ENCODE measurements at regions not wholly inside any gene's neighbourhood (a gene's known extent, or its start where the extent isn't known, plus 50 kb on each side); places are given as distances from the start of the nearest gene placed in this dataset.

- no peak overlapping the region for H3K9ac ChIP-seq (ENCODE audit: control insufficient read depth, extremely low read depth, insufficient read depth, low read length)
- H3K4me1 ChIP-seq (ENCODE audit: control insufficient read depth, extremely low read depth, insufficient read depth, low read length) = peaks cover 3% of the 10 kb centered on the region
- DNase-seq (ENCODE audit: low read depth, low spot score) = no peak
- H3K27me3 ChIP-seq (ENCODE audit: control insufficient read depth, extremely low read depth, insufficient read depth, low read length) = peaks cover 2% of the 10 kb centered on the region
- dilution Hi-C loops (cut with MboI; ENCODE audit: extremely low pct_ligation_motif_present, low sequenced_read_pairs) = no loop called here
- H3K9me1 ChIP-seq (ENCODE audit: control insufficient read depth, extremely low read depth, insufficient read depth, low read length) = no peaks in the 10 kb centered on the region
- no peak for FAIRE-seq
- H3K27ac ChIP-seq (ENCODE audit: control insufficient read depth, insufficient read depth, low read length) = no peak overlapping the region
- H4K20me1 ChIP-seq (ENCODE audit: control insufficient read depth, extremely low read depth, insufficient read depth, low read length) = no peaks in the 10 kb centered on the region
- no peak overlapping the region for H3K4me3 ChIP-seq (ENCODE audit: control insufficient read depth in 2 of 3, extremely low read depth in 1 of 3, insufficient read depth in 2 of 3, low read depth in 1 of 3, low read length in 3 of 3)
- H3K36me3 ChIP-seq (ENCODE audit: control insufficient read depth in 2 of 2, extremely low read depth in 1 of 2, insufficient read depth in 2 of 2, low read length in 2 of 2) = no peaks in the 10 kb centered on the region
- no peak overlapping the region for H2AFZ ChIP-seq (ENCODE audit: control insufficient read depth, low read length)
- no peaks in the 10 kb centered on the region for H3K9me3 ChIP-seq (ENCODE audit: control insufficient read depth, low read depth, low read length)
- H3K4me2 ChIP-seq (ENCODE audit: control insufficient read depth, extremely low read depth, insufficient read depth, low read depth, low read length) = no peak overlapping the region
- H3K79me2 ChIP-seq (ENCODE audit: control insufficient read depth, insufficient read depth, low read length) = no peaks in the 10 kb centered on the region
- no peak for TF ChIP-seq CTCF (optimal IDR thresholded peaks at IDR 0.05 in 1 of 3, IDR thresholded peaks at IDR 0.05 in 1 of 3, conservative IDR thresholded peaks at IDR 0.05 in 1 of 3; ENCODE audit: extremely low read depth in 1 of 3, insufficient read depth in 2 of 3, low read length in 3 of 3)
Observed at GRCh38 chr14:65173973-65174693, 71.8 kb upstream of the MAX start.

GRCh38 chr14:65174783-65175182 is 72.5 kb upstream of the MAX start:
- Histone ChIP-seq H3K9ac (ENCODE audit: control insufficient read depth, extremely low read depth, insufficient read depth, low read length) (no peak overlapping the region), H3K27ac (ENCODE audit: control insufficient read depth, insufficient read depth, low read length) (no peak overlapping the region), H3K79me2 (ENCODE audit: control insufficient read depth, insufficient read depth, low read length) (no peaks in the 10 kb centered on the region), H3K27me3 (ENCODE audit: control insufficient read depth, extremely low read depth, insufficient read depth, low read length) (peaks cover 2% of the 10 kb centered on the region), H2AFZ (ENCODE audit: control insufficient read depth, low read length) (no peak overlapping the region), H3K4me2 (ENCODE audit: control insufficient read depth, extremely low read depth, insufficient read depth, low read depth, low read length) (no peak overlapping the region), H3K9me1 (ENCODE audit: control insufficient read depth, extremely low read depth, insufficient read depth, low read length) (no peaks in the 10 kb centered on the region), H3K4me1 (ENCODE audit: control insufficient read depth, extremely low read depth, insufficient read depth, low read length) (peaks cover 10% of the 10 kb centered on the region), H3K9me3 (ENCODE audit: control insufficient read depth, low read depth, low read length) (no peaks in the 10 kb centered on the region), H4K20me1 (ENCODE audit: control insufficient read depth, extremely low read depth, insufficient read depth, low read length) (no peaks in the 10 kb centered on the region), H3K36me3 (ENCODE audit: control insufficient read depth in 2 of 2, extremely low read depth in 1 of 2, insufficient read depth in 2 of 2, low read length in 2 of 2) (no peaks in the 10 kb centered on the region), H3K4me3 (ENCODE audit: control insufficient read depth in 2 of 3, extremely low read depth in 1 of 3, insufficient read depth in 2 of 3, low read depth in 1 of 3, low read length in 3 of 3) (no peak overlapping the region)
- DNase-seq (ENCODE audit: low read depth, low spot score) (no peak), FAIRE-seq (no peak)
- no peak for TF ChIP-seq EZH2 (IDR thresholded peaks at IDR 0.05; ENCODE audit: low read length)
- no peak for TF ChIP-seq CTCF (optimal IDR thresholded peaks at IDR 0.05 in 1 of 3, IDR thresholded peaks at IDR 0.05 in 1 of 3, conservative IDR thresholded peaks at IDR 0.05 in 1 of 3; ENCODE audit: extremely low read depth in 1 of 3, insufficient read depth in 2 of 3, low read length in 3 of 3)
- dilution Hi-C loops (cut with MboI; ENCODE audit: extremely low pct_ligation_motif_present, low sequenced_read_pairs) = no loop called here

Data from keratinocyte (primary cell).